Chondrocyte (in vitro differentiated cells): ENCODE measurements at regions not wholly inside any gene's neighbourhood (a gene's known extent, or its start where the extent isn't known, plus 50 kb on each side); places are given as distances from the start of the nearest gene placed in this dataset.

Experiments
- DNase-seq: peaks from one replicate; pipeline ENCODE4 v3.0.0; 2021; ENCODE audit warnings: mixed read lengths, low spot score
- H3K27ac Mint-ChIP-seq: one replicate; pipeline ENCODE4 v1.8.0; 2021; ENCODE audit warnings: mild to moderate bottlenecking, moderate library complexity, mixed read lengths; ENCODE audit not compliant: unreplicated experiment
- H3K27me3 Mint-ChIP-seq: 2 replicates; pipeline ENCODE4 v1.8.0; 2021; ENCODE audit warnings: low read depth, mixed read lengths
- H3K36me3 Mint-ChIP-seq: 2 replicates; pipeline ENCODE4 v1.8.0; 2021; ENCODE audit warnings: low read depth, mixed read lengths
- H3K4me1 Mint-ChIP-seq: 2 replicates; pipeline ENCODE4 v1.8.0; 2021; ENCODE audit warnings: low read depth, mild to moderate bottlenecking, mixed read lengths
- H3K4me3 Mint-ChIP-seq: one replicate; pipeline ENCODE4 v1.8.0; 2021; ENCODE audit warnings: mild to moderate bottlenecking, moderate library complexity, mixed read lengths; ENCODE audit not compliant: unreplicated experiment
- H3K9me3 Mint-ChIP-seq: 2 replicates; pipeline ENCODE4 v1.8.0; 2021; ENCODE audit warnings: low read depth, mixed read lengths
- CTCF ChIP-seq: fragments of 200-600 bp; sonication (generic); IDR thresholded peaks from 2 replicates; pipeline ENCODE4 v1.5.0; 2021; ENCODE audit warnings: antibody characterized with exemption, mild to moderate bottlenecking, moderate library complexity

GRCh38 chr7:125605241-125605640, 675.6 kb upstream of the POT1 start:
- H3K4me1 Mint-ChIP-seq = peaks cover 15% of the 10 kb centered on the region
- peak; percentile 9 for TF ChIP-seq CTCF
- H3K27ac Mint-ChIP-seq = no peak overlapping the region
- H3K27me3 Mint-ChIP-seq = no peaks in the 10 kb centered on the region
- no peak overlapping the region for H3K4me3 Mint-ChIP-seq
- H3K36me3 Mint-ChIP-seq = no peaks in the 10 kb centered on the region
- no peaks in the 10 kb centered on the region for H3K9me3 Mint-ChIP-seq
- no peak for DNase-seq

- no peaks in the 10 kb centered on the region for H3K36me3 Mint-ChIP-seq
- H3K9me3 Mint-ChIP-seq = no peaks in the 10 kb centered on the region
- no peak overlapping the region for H3K4me3 Mint-ChIP-seq
- H3K4me1 Mint-ChIP-seq = peaks cover 15% of the 10 kb centered on the region
- DNase-seq = no peak
- no peak for TF ChIP-seq CTCF
- no peak overlapping the region for H3K27ac Mint-ChIP-seq
- no peaks in the 10 kb centered on the region for H3K27me3 Mint-ChIP-seq
Observed at GRCh38 chr7:125602441-125602840, 672.8 kb upstream of the POT1 start.

- Mint-ChIP-seq H3K9me3 (peaks cover 2% of the 10 kb centered on the region), H3K27me3 (no peaks in the 10 kb centered on the region), H3K4me1 (peaks cover 9% of the 10 kb centered on the region), H3K4me3 (no peak overlapping the region), H3K27ac (no peak overlapping the region), H3K36me3 (no peaks in the 10 kb centered on the region)
- TF ChIP-seq CTCF = no peak
- no peak for DNase-seq
Observed at GRCh38 chr7:125599387-125599786, 669.8 kb upstream of the POT1 start.

GRCh38 chr7:125592331-125592730, 662.7 kb upstream of the POT1 start:
- Mint-ChIP-seq H3K27me3 (peaks cover 4% of the 10 kb centered on the region), H3K4me3 (no peak overlapping the region), H3K9me3 (peaks cover 8% of the 10 kb centered on the region), H3K36me3 (no peaks in the 10 kb centered on the region), H3K27ac (no peak overlapping the region), H3K4me1 (no peaks in the 10 kb centered on the region)
- no peak for TF ChIP-seq CTCF
- DNase-seq = no peak

- Mint-ChIP-seq H3K36me3 (no peaks in the 10 kb centered on the region), H3K27ac (no peak overlapping the region), H3K4me1 (no peaks in the 10 kb centered on the region), H3K4me3 (no peak overlapping the region), H3K9me3 (peaks cover 11% of the 10 kb centered on the region), H3K27me3 (no peaks in the 10 kb centered on the region)
- no peak for TF ChIP-seq CTCF
- no peak for DNase-seq
Observed at GRCh38 chr7:125573126-125573525, 643.5 kb upstream of the POT1 start.
